B cell (primary cell): ENCODE measurements at regions not wholly inside any gene's neighbourhood (a gene's known extent, or its start where the extent isn't known, plus 50 kb on each side); places are given as distances from the start of the nearest gene placed in this dataset.

Experiments
- ATAC-seq: fragments of 200-7000 bp; cut with Tn5 transposase; one replicate; pipeline ENCODE4 v1.10.0; 2021; ENCODE audit warnings: low read depth, mild to moderate bottlenecking, moderate number of reproducible peaks, moderate library complexity
- CTCF ChIA-PET: fragments of 350-600 bp; sonication (Branson Sonifier 250); formaldehyde crosslinking; loops from one replicate; lab custom pipeline; 2021; ENCODE audit warnings: antibody characterized with exemption, inconsistent platforms; lab: Charles Lee
- POLR2A ChIA-PET: fragments of 350-600 bp; sonication (Branson Sonifier 250); formaldehyde crosslinking; loops from one replicate; lab custom pipeline; 2021; ENCODE audit warnings: antibody characterized with exemption; lab: Charles Lee
- DNase-seq: peaks from one replicate; pipeline ENCODE4 v3.0.0; 2013
- H2AFZ ChIP-seq: 2 replicates; pipeline ENCODE4 v1.6.1; 2012; ENCODE audit warnings: mild to moderate bottlenecking, low read depth, low read length; ENCODE audit not compliant: insufficient read depth, poor library complexity, severe bottlenecking
- H3K27ac ChIP-seq, 2 donors: 1 replicate in 1 of 2; 2 replicates in 1 of 2; pipeline ENCODE4 v1.5.1; 2012 to 2013; ENCODE audit warnings: low read length in 2 of 2, mild to moderate bottlenecking in 2 of 2, moderate library complexity in 1 of 2
- H3K27me3 ChIP-seq, 4 experiments: fragments of 200-600 bp in 1 of 4; sonication (generic) in 1 of 4; replicated peaks in 1 of 4; 1 replicate in 2 of 4; 2 replicates in 2 of 4; pipeline versions ENCODE4 v1.6.1 to v1.7.0; 2013 to 2016; ENCODE audit warnings: low read length in 3 of 4, mild to moderate bottlenecking in 2 of 4, mixed read lengths in 1 of 4, moderate library complexity in 1 of 4; ENCODE audit not compliant: insufficient read depth in 4 of 4, control insufficient read depth in 3 of 4; ENCODE audit errors: control extremely low read depth in 1 of 4
- H3K36me3 ChIP-seq, 2 experiments: replicated peaks in 1 of 2; 1 replicate in 1 of 2; 2 replicates in 1 of 2; pipeline versions ENCODE4 v1.6.1 to v1.7.1; 2013; ENCODE audit warnings: low read length in 1 of 2; ENCODE audit not compliant: insufficient read depth in 2 of 2, control insufficient read depth in 1 of 2; ENCODE audit errors: control extremely low read depth in 1 of 2, extremely low read depth in 1 of 2
- H3K4me1 ChIP-seq, 2 donors: fragments of 200-600 bp in 1 of 2; sonication (generic) in 1 of 2; 1 replicate in 1 of 2; 2 replicates in 1 of 2; pipeline versions ENCODE4 v1.5.1 to v1.6.1; 2013 to 2017; ENCODE audit warnings: low read length in 2 of 2; ENCODE audit not compliant: control insufficient read depth in 2 of 2, insufficient read depth in 2 of 2
- H3K4me2 ChIP-seq: replicated peaks from 2 replicates; pipeline ENCODE3; 2012; ENCODE audit warnings: mild to moderate bottlenecking, low read depth, low read length; ENCODE audit not compliant: poor library complexity, severe bottlenecking
- H3K4me3 ChIP-seq, 5 experiments: fragments of 200-600 bp in 1 of 5; sonication (generic) in 1 of 5; 1 replicate in 3 of 5; 2 replicates in 2 of 5; pipeline versions ENCODE4 v1.5.1 to v1.7.0; 2011 to 2016; ENCODE audit warnings: low read length in 4 of 5, mild to moderate bottlenecking in 4 of 5, low read depth in 2 of 5, control low read depth in 1 of 5, moderate library complexity in 1 of 5; ENCODE audit not compliant: insufficient read depth in 1 of 5; ENCODE audit errors: control extremely low read depth in 1 of 5, extremely low read depth in 1 of 5
- H3K79me2 ChIP-seq: fragments of 200-600 bp; sonication (generic); one replicate; pipeline ENCODE4 v1.6.0; 2016; ENCODE audit warnings: low read length; ENCODE audit not compliant: control insufficient read depth, insufficient read depth
- H3K9ac ChIP-seq: fragments of 200-600 bp; sonication (generic); 2 replicates; pipeline ENCODE4 v1.6.1; 2017; ENCODE audit warnings: mild to moderate bottlenecking, low read length, moderate library complexity
- H3K9me3 ChIP-seq, 3 donors: one replicate each; pipeline versions ENCODE4 v1.6.1 to v1.7.1; 2013; ENCODE audit warnings: low read length in 2 of 3; ENCODE audit not compliant: control insufficient read depth in 2 of 3, insufficient read depth in 1 of 3; ENCODE audit errors: control extremely low read depth in 1 of 3
- H4K20me1 ChIP-seq: 2 replicates; pipeline ENCODE4 v1.6.0; 2012; ENCODE audit warnings: mild to moderate bottlenecking, low read length; ENCODE audit not compliant: insufficient read depth, control insufficient read depth, poor library complexity, severe bottlenecking
- H3K27ac Mint-ChIP-seq: one replicate; pipeline ENCODE4 v1.8.0; 2021; ENCODE audit warnings: mixed read lengths
- H3K27me3 Mint-ChIP-seq: one replicate; pipeline ENCODE4 v1.8.0; 2021; ENCODE audit warnings: mixed read lengths
- H3K4me1 Mint-ChIP-seq: one replicate; pipeline ENCODE4 v1.8.0; 2021; ENCODE audit warnings: mixed read lengths
- H3K4me3 Mint-ChIP-seq: one replicate; pipeline ENCODE4 v1.8.0; 2021; ENCODE audit warnings: mixed read lengths
- H3K9me3 Mint-ChIP-seq: one replicate; pipeline ENCODE4 v1.8.0; 2022; ENCODE audit warnings: mixed read lengths; ENCODE audit not compliant: insufficient read depth
- CTCF ChIP-seq: fragments of 200-600 bp; IDR thresholded peaks from one replicate; pipeline ENCODE4 v1.8.0; 2022; ENCODE audit warnings: antibody characterized with exemption, mild to moderate bottlenecking
- EZH2 ChIP-seq: IDR thresholded peaks from 2 replicates; pipeline ENCODE4 v1.6.1; 2012; ENCODE audit warnings: borderline replicate concordance, low read depth, mild to moderate bottlenecking, moderate library complexity, low read length; ENCODE audit not compliant: insufficient read depth, poor library complexity, severe bottlenecking
- WGBS: methylation state at CpG from one replicate; pipeline ENCODE4 v1.1.5; 2013; ENCODE audit warnings: missing lambda C conversion rate; ENCODE audit not compliant: insufficient coverage; 5-methylcytosine and 5-hydroxymethylcytosine counted together
- intact Hi-C: fragments of 100-400 bp; cut with micrococcal nuclease; formaldehyde crosslinking; loops from one replicate; pipeline ENCODE4 v1.10.0; 2022

DNA sequence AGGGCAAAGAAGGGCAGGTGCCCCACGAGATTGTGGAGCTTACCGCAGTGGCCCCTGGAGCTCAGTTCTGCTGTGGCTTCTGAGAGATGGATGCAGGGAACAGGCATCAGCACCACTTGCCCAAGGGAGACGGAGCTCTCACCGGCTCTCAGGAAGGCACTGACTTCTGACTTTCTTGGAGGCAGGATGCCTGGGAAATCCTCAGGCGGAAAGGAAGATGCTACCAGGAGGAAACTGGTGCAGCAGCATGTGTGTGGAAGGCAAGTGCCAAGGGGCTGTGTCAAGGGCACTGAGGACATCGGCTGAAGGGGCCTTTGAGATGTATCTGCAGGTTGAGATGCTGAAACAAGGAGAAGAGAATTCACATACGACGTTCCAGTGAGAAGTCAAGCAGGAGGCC, 64.0 kb downstream of the FOXA2 start:
- WGBS, result 88% methylated on average over 8 of the region's 8 CpGs
- CTCF ChIA-PET, result no interaction called here
- POLR2A ChIA-PET, result no interaction called here

DNA sequence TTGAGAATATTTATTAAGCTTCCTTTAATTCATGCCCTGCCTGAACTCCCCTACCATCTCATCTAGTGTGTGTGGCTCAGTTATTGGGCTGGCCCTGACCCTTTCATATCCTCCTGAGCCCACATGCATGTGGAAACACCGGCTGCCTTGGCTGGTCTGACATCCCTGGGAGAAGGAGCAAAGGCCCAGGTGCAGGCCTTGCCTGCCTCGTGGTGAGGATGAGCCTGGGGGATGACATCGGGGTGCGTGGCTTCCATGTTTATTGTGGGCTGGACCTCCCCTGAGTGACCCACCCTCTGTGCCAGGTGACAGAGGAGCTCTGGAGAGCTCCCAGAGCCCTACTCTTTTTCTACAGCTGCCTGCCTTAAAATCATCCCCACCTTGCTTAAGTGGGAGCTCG, 69.1 kb downstream of the FOXA2 start:
- Mint-ChIP-seq H3K9me3 (no peaks in the 10 kb centered on the region), H3K4me1 (no peaks in the 10 kb centered on the region), H3K27ac (no peak overlapping the region), H3K27me3 (no peaks in the 10 kb centered on the region), H3K4me3 (no peak overlapping the region)
- POLR2A ChIA-PET, result no interaction called here
- Histone ChIP-seq H3K9ac (no peak overlapping the region), H3K9me3 (peaks cover 0 to 3% (median 0%) of the 10 kb centered on the region in 3 donors), H3K4me1 (no peaks in the 10 kb centered on the region), H3K27me3 (no peaks in the 10 kb centered on the region), H3K27ac (no peak overlapping the region), H2AFZ (no peak overlapping the region), H3K4me2 (no peak overlapping the region), H3K36me3 (no peaks in the 10 kb centered on the region), H3K79me2 (no peaks in the 10 kb centered on the region), H4K20me1 (no peaks in the 10 kb centered on the region), H3K4me3 (no peak overlapping the region)
- intact Hi-C loops, result no loop called here
- 100% methylated on average over 1 of the region's 5 CpGs for WGBS
- TF ChIP-seq CTCF (no peak), EZH2 (no peak)
- DNase-seq, result no peak
- no peak for ATAC-seq
- CTCF ChIA-PET, result no interaction called here

More for the DNA sequence above, 64.0 kb downstream of the FOXA2 start:
- Histone ChIP-seq H4K20me1 (no peaks in the 10 kb centered on the region), H3K79me2 (no peaks in the 10 kb centered on the region), H2AFZ (no peak overlapping the region), H3K27me3 (no peaks in the 10 kb centered on the region), H3K9ac (no peak overlapping the region), H3K4me1 (no peaks in the 10 kb centered on the region), H3K4me3 (no peak overlapping the region), H3K27ac (no peak overlapping the region), H3K4me2 (no peak overlapping the region), H3K9me3 (peaks cover 0 to 3% (median 0%) of the 10 kb centered on the region in 3 donors), H3K36me3 (no peaks in the 10 kb centered on the region)
- H3K4me1 Mint-ChIP-seq, result no peaks in the 10 kb centered on the region
- H3K27ac Mint-ChIP-seq, result no peak overlapping the region
- H3K9me3 Mint-ChIP-seq, result no peaks in the 10 kb centered on the region
- DNase-seq (no peak), ATAC-seq (no peak)
- intact Hi-C loops, result no loop called here
- no peak overlapping the region for H3K4me3 Mint-ChIP-seq
- peaks cover 4% of the 10 kb centered on the region for H3K27me3 Mint-ChIP-seq
- no peak for TF ChIP-seq EZH2
